Left ventricle myocardium inferior (tissue), 1 donor: ENCODE measurements at regions not wholly inside any gene's neighbourhood (a gene's known extent, or its start where the extent isn't known, plus 50 kb on each side); places are given as distances from the start of the nearest gene placed in this dataset.

ENCODE experiments used
- DNase-seq: peaks from one replicate; pipeline ENCODE4 v3.0.0-alpha.2; 2020
- H3K27ac ChIP-seq: fragments of 200-600 bp; replicated peaks from 2 replicates; pipeline ENCODE4 v1.8.0; 2021
- H3K27me3 ChIP-seq: fragments of 200-600 bp; 2 replicates; pipeline ENCODE4 v1.8.0; 2021; ENCODE audit warnings: low read depth
- H3K36me3 ChIP-seq: fragments of 200-600 bp; 2 replicates; pipeline ENCODE4 v1.8.0; 2021
- H3K4me1 ChIP-seq: fragments of 200-600 bp; 2 replicates; pipeline ENCODE4 v1.8.0; 2021
- H3K4me3 ChIP-seq: fragments of 200-600 bp; 2 replicates; pipeline ENCODE4 v1.8.0; 2021; ENCODE audit warnings: mild to moderate bottlenecking, moderate library complexity
- H3K9me3 ChIP-seq: fragments of 200-600 bp; replicated peaks from 2 replicates; pipeline ENCODE4 v1.8.0; 2021
- intact Hi-C: fragments of 100-400 bp; cut with micrococcal nuclease; formaldehyde crosslinking; loops from one replicate; pipeline ENCODE4 v1.11.0; 2022
- TF ChIP-seq, protein P1 (sequence below): fragments of 200-600 bp; IDR thresholded peaks from 2 replicates; pipeline ENCODE4 v1.8.0; 2021; ENCODE audit warnings: antibody characterized with exemption, mild to moderate bottlenecking, borderline replicate concordance
- donor health status: DM: no; HTN: yes; CAD: no; lungs with severe emphysema.

DNA sequence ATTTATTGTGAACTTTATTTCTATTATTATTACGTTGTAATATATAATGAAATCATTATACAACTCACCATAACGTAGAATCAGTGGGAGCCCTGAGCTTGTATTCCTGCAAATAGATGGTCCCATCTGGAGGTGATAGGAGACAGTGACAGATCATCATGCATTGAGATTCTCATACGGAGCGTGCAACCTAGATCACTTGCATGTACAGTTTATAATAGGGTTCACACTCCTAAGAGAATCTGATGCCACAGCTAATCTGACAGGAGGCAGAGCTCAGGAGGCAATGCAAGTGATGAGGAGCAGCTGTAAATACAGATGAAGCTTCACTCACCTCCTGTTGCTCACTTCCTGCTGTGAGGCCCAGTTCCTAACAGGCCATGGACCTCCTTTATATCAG lies 2170.2 kb downstream of the PCDH7 start:
- H3K4me3 ChIP-seq = no peak overlapping the region
- DNase-seq = no peak
- H3K36me3 ChIP-seq = no peaks in the 10 kb centered on the region
- H3K9me3 ChIP-seq = peaks cover 5% of the 10 kb centered on the region
- intact Hi-C loops = no loop called here
- H3K27ac ChIP-seq = no peak overlapping the region
- TF ChIP-seq, protein P1, sequence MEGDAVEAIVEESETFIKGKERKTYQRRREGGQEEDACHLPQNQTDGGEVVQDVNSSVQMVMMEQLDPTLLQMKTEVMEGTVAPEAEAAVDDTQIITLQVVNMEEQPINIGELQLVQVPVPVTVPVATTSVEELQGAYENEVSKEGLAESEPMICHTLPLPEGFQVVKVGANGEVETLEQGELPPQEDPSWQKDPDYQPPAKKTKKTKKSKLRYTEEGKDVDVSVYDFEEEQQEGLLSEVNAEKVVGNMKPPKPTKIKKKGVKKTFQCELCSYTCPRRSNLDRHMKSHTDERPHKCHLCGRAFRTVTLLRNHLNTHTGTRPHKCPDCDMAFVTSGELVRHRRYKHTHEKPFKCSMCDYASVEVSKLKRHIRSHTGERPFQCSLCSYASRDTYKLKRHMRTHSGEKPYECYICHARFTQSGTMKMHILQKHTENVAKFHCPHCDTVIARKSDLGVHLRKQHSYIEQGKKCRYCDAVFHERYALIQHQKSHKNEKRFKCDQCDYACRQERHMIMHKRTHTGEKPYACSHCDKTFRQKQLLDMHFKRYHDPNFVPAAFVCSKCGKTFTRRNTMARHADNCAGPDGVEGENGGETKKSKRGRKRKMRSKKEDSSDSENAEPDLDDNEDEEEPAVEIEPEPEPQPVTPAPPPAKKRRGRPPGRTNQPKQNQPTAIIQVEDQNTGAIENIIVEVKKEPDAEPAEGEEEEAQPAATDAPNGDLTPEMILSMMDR = no peak
- no peaks in the 10 kb centered on the region for H3K4me1 ChIP-seq
- H3K27me3 ChIP-seq = no peaks in the 10 kb centered on the region

DNA sequence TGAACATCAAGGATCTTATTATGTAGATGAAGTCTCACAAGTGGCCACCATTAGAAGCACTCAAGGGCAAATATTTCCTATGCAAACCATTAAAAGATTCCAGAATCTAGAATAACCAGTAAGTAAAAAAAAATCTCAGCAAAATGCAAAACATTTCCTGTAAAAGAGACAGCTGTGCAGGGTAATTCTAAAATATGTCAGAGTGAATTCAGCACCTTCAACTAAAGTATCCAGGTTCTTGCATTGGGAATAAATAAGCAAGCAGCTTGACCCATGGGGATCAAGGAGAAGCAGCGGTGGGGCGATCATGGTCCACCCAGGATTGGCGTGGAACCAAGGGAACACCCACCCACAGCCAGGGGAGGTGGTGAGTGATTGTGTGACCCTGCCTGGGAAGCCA lies 2188.9 kb downstream of the PCDH7 start:
- intact Hi-C loops = no loop called here
- no peaks in the 10 kb centered on the region for H3K4me1 ChIP-seq
- no peaks in the 10 kb centered on the region for H3K36me3 ChIP-seq
- no peaks in the 10 kb centered on the region for H3K27me3 ChIP-seq
- DNase-seq = no peak
- no peak overlapping the region for H3K27ac ChIP-seq
- peaks cover 44% of the 10 kb centered on the region for H3K9me3 ChIP-seq
- TF ChIP-seq, protein P1 = no peak
- no peak overlapping the region for H3K4me3 ChIP-seq

DNA sequence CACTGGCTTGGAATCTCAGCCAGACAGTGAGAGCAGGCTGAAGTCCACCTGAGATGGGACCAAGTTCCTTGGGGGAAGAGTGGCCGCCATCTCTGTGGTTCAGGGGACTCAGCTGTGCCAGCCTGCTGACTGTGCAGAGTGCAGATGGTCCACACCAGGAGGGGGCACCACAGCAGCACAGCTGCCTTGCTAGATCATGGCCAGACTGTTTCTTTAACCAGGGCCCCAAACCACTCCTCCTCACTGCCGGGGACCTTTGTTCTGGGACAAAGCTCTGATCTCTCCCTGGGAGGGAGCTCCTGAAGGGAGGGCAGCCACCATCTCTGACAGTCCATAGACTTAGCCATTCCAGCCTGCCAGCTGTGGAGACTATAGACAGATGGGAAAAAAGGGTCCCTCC lies 2189.6 kb downstream of the PCDH7 start:
- no peaks in the 10 kb centered on the region for H3K36me3 ChIP-seq
- intact Hi-C loops = no loop called here
- TF ChIP-seq, protein P1 = no peak

DNA sequence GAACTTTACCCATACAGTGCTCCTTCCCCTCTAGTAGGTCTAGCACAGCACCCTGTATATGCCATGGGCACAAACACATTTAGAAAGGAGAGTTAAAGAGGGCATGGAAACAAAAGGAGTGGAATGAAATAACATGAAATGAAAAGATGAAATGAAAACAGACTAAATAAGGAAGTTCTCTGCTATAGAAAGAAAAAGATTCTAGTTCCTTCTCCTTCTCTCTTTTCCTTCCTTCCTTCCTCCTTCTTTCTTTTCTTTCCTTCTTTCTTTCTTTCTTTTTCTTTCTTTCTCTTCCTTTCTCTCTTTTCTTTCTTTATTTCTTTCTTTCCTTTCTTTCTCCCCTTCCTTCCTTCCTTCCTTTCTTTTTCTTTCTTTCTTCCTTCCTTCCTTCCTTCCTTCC lies 2197.4 kb downstream of the PCDH7 start:
- DNase-seq = no peak
- H3K36me3 ChIP-seq = no peaks in the 10 kb centered on the region
- H3K4me1 ChIP-seq = no peaks in the 10 kb centered on the region
- H3K27ac ChIP-seq = no peak overlapping the region
- H3K27me3 ChIP-seq = no peaks in the 10 kb centered on the region
- no peak overlapping the region for H3K4me3 ChIP-seq
- H3K9me3 ChIP-seq = peaks cover 23% of the 10 kb centered on the region
- intact Hi-C loops = no loop called here
- TF ChIP-seq, protein P1 = no peak

More for the DNA sequence above, 2189.6 kb downstream of the PCDH7 start:
- Histone ChIP-seq H3K4me3 (no peak overlapping the region), H3K27me3 (no peaks in the 10 kb centered on the region), H3K27ac (no peak overlapping the region), H3K4me1 (no peaks in the 10 kb centered on the region), H3K9me3 (peaks cover 51% of the 10 kb centered on the region)
- DNase-seq = no peak

DNA sequence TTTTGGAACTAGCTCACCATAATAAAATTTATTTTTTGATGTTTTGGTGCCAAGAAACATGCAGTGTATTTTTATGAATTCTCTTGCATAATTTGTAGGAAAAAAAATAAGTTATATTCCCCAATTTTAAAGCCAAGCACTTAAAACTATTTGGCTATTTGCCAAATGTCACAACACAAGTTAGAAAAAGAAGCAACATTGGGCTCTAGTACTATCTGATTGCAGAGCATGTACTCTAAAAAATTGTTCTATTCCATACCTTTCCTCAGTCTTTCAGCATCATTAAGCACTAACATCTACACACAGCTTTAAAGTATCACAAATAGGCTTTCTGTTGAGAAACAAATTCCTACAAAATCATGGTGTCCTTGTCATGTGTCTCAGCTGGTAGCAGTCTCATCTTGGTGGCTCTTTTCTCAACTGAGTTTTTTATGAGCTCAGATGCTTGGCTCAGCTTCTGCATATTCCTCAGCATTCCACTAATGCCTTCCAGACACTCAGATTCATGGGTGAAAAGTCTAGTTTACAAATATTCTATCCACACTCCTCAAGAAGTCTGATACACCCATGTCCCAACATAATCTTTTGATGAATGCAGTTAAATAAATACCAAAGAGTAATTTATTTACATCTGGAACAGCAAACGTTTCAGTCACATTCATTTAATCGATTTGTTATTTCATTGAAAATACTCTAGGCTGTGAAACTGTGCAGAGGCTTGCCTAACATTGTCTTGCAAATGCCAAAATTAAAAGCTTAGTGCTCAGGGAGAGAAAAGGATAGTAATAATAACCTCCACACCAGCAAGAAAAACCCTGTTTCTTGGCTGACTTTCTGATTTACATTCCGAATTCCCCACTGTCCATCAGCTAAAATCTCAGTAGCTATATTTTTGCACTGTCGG lies 2209.9 kb downstream of the PCDH7 start:
- Histone ChIP-seq H3K27me3 (no peaks in the 10 kb centered on the region), H3K9me3 (peaks cover 4% of the 10 kb centered on the region), H3K4me3 (no peak overlapping the region), H3K36me3 (no peaks in the 10 kb centered on the region), H3K27ac (no peak overlapping the region), H3K4me1 (no peaks in the 10 kb centered on the region)
- TF ChIP-seq, protein P1 = no peak
- intact Hi-C loops = no loop called here
- DNase-seq = no peak
